ENCODE measurements at regions not wholly inside any gene's neighbourhood (a gene's known extent, or its start where the extent isn't known, plus 50 kb on each side); places are given as distances from the start of the nearest gene placed in this dataset.
"Not testable (repeated sequence)": the region's sequence is repeated elsewhere in the genome, so short reads cannot be mapped to it uniquely, and the experiment has no call there.

GRCh38 chr3:195999176-195999575, 82.7 kb downstream of the TFRC start:
- not testable (repeated sequence) for DNase-seq (ENCODE audit: low read depth); H3K4me3 ChIP-seq (replicated peaks; ENCODE audit: low read depth, low read length)

- not testable (repeated sequence) for DNase-seq (ENCODE audit: low read depth); H3K4me3 ChIP-seq (replicated peaks; ENCODE audit: low read depth, low read length)
Observed at GRCh38 chr3:195996314-195996713, 85.6 kb downstream of the TFRC start.

- TF ChIP-seq CTCF (IDR thresholded peaks at IDR 0.05; ENCODE audit: low read length, missing control alignments): peak; percentile 31
- not testable (repeated sequence) for H3K4me3 ChIP-seq (replicated peaks; ENCODE audit: low read depth, low read length)
- DNase-seq (ENCODE audit: low read depth): peak; percentile 40
Observed at GRCh38 chr3:195994343-195994742, 86.0 kb upstream of the TNK2 start.

- not testable (repeated sequence) for DNase-seq (ENCODE audit: low read depth); H3K4me3 ChIP-seq (replicated peaks; ENCODE audit: low read depth, low read length)
Observed at GRCh38 chr3:195993671-195994070, 85.3 kb upstream of the TNK2 start.

GRCh38 chr3:195992956-195993595, 84.7 kb upstream of the TNK2 start:
- not testable (repeated sequence) for DNase-seq (ENCODE audit: low read depth); H3K4me3 ChIP-seq (replicated peaks; ENCODE audit: low read depth, low read length)

GRCh38 chr3:195991986-195992385, 83.6 kb upstream of the TNK2 start:
- DNase-seq (ENCODE audit: low read depth); H3K4me3 ChIP-seq (replicated peaks; ENCODE audit: low read depth, low read length): not testable (repeated sequence)

- H3K4me3 ChIP-seq (replicated peaks; ENCODE audit: low read depth, low read length); DNase-seq (ENCODE audit: low read depth): not testable (repeated sequence)
Observed at GRCh38 chr3:195991243-195991642, 82.9 kb upstream of the TNK2 start.

- H3K4me3 ChIP-seq (replicated peaks; ENCODE audit: low read depth, low read length): peak overlapping the region; percentile 64
- not testable (repeated sequence) for DNase-seq (ENCODE audit: low read depth)
Observed at GRCh38 chr3:195990841-195991174, 82.5 kb upstream of the TNK2 start.

GRCh38 chr3:195989921-195990840, 81.8 kb upstream of the TNK2 start:
- peak overlapping the region; percentile 64 for H3K4me3 ChIP-seq (replicated peaks; ENCODE audit: low read depth, low read length)
- peak; percentile 73 for DNase-seq (ENCODE audit: low read depth)

- peak overlapping the region; percentile 54 for H3K4me3 ChIP-seq (replicated peaks; ENCODE audit: low read depth, low read length)
- DNase-seq (ENCODE audit: low read depth): not testable (repeated sequence)
Observed at GRCh38 chr3:195989197-195989920, 81.0 kb upstream of the TNK2 start.

- DNase-seq (ENCODE audit: low read depth): not testable (repeated sequence)
- peak overlapping the region; percentile 19 for H3K4me3 ChIP-seq (replicated peaks; ENCODE audit: low read depth, low read length)
Observed at GRCh38 chr3:195988764-195989163, 80.4 kb upstream of the TNK2 start.

GRCh38 chr3:195987001-195987400, 78.7 kb upstream of the TNK2 start:
- not testable (repeated sequence) for DNase-seq (ENCODE audit: low read depth); H3K4me3 ChIP-seq (replicated peaks; ENCODE audit: low read depth, low read length)

GRCh38 chr3:195986576-195986975, 78.2 kb upstream of the TNK2 start:
- DNase-seq (ENCODE audit: low read depth); H3K4me3 ChIP-seq (replicated peaks; ENCODE audit: low read depth, low read length): not testable (repeated sequence)

GRCh38 chr3:195985348-195985920, 77.1 kb upstream of the TNK2 start:
- not testable (repeated sequence) for H3K4me3 ChIP-seq (replicated peaks; ENCODE audit: low read depth, low read length); DNase-seq (ENCODE audit: low read depth)

- H3K4me3 ChIP-seq (replicated peaks; ENCODE audit: low read depth, low read length); DNase-seq (ENCODE audit: low read depth): not testable (repeated sequence)
Observed at GRCh38 chr3:195984392-195985030, 76.2 kb upstream of the TNK2 start.

- DNase-seq (ENCODE audit: low read depth); H3K4me3 ChIP-seq (replicated peaks; ENCODE audit: low read depth, low read length): not testable (repeated sequence)
Observed at GRCh38 chr3:195983880-195984279, 75.5 kb upstream of the TNK2 start.

GRCh38 chr3:195982754-195983153, 74.4 kb upstream of the TNK2 start:
- not testable (repeated sequence) for H3K4me3 ChIP-seq (replicated peaks; ENCODE audit: low read depth, low read length); DNase-seq (ENCODE audit: low read depth)
